OCI-LY7 (cell line): ENCODE measurements at regions not wholly inside any gene's neighbourhood (a gene's known extent, or its start where the extent isn't known, plus 50 kb on each side); places are given as distances from the start of the nearest gene placed in this dataset.

Source experiments
- CTCF ChIP-seq: fragments of 200-600 bp; sonication (generic); conservative IDR thresholded peaks from 2 replicates; pipeline ENCODE4 v1.5.1; 2014; ENCODE audit warnings: mild to moderate bottlenecking, antibody characterized with exemption, low read length, moderate library complexity, mixed read lengths
- EZH2phosphoT487 ChIP-seq: fragments of 200-600 bp; sonication (generic); IDR thresholded peaks from 2 replicates; pipeline ENCODE4 v1.6.1; 2018; ENCODE audit warnings: low read depth, borderline replicate concordance, mild to moderate bottlenecking, mixed run types, antibody characterized with exemption, low read length, moderate library complexity, mixed read lengths

GRCh38 chr21:38933731-38934130, 128.0 kb downstream of the ETS2 start:
- TF ChIP-seq CTCF (no peak), EZH2phosphoT487 (no peak)
